ENCODE measurements at regions not wholly inside any gene's neighbourhood (a gene's known extent, or its start where the extent isn't known, plus 50 kb on each side); places are given as distances from the start of the nearest gene placed in this dataset.
A peak's percentile ranks its signal among the peaks of the same experiment; 100 is the strongest.

GRCh38 chr3:132786890-132787289 lies 64.7 kb upstream of the NPHP3 start:
- ATAC-seq (no peak), DNase-seq (ENCODE audit: extremely low read depth in 1 of 4, low spot score in 3 of 4) (no peak), FAIRE-seq (no peak)
- intact Hi-C loops (cut with micrococcal nuclease) = no loop called here
- H2AFZ ChIP-seq (ENCODE audit: low read depth, low read length) = no peak overlapping the region
- H3K36me3 ChIP-seq (ENCODE audit: control insufficient read depth, insufficient read depth, low read length) = no peaks in the 10 kb centered on the region
- in situ Hi-C loops (cut with MboI) = no loop called here
- no peak overlapping the region for H3K27ac ChIP-seq (ENCODE audit: extremely low read depth, low read depth, low read length)
- H3K4me3 ChIP-seq = no peak overlapping the region
- no peaks in the 10 kb centered on the region for H4K20me1 ChIP-seq (replicated peaks; ENCODE audit: control insufficient read depth, insufficient read depth, low read length)
- no peaks in the 10 kb centered on the region for H3K27me3 ChIP-seq (ENCODE audit: control insufficient read depth in 2 of 2, insufficient read depth in 2 of 2, low read length in 2 of 2)
- 0 out of 2 replicates have a peak, but pooled peaks have one; percentile 11 for TF ChIP-seq ZNF589 (CRISPR knock-in tag; IDR thresholded peaks at IDR 0.05; ENCODE audit: low read depth)
- TF ChIP-seq SOX6 (IDR thresholded peaks at IDR 0.05) = peak; percentile 53; the same call in 1 of the 2 replicates
- TF ChIP-seq, protein P1, sequence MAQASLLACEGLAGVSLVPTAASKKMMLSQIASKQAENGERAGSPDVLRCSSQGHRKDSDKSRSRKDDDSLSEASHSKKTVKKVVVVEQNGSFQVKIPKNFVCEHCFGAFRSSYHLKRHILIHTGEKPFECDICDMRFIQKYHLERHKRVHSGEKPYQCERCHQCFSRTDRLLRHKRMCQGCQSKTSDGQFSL (CRISPR knock-in tag; IDR thresholded peaks at IDR 0.05) = no peak
- TF ChIP-seq, protein P1 (tag; IDR thresholded peaks at IDR 0.05) = no peak
- TF ChIP-seq ARID1B (IDR thresholded peaks at IDR 0.05) = 0 out of 2 replicates have a peak, but pooled peaks have one; percentile 10
- H3K9me3 ChIP-seq (replicated peaks; ENCODE audit: control insufficient read depth, insufficient read depth, low read depth, low read length) = no peaks in the 10 kb centered on the region
- CTCF ChIA-PET (ENCODE audit: low intra/inter-chr PET ratio) = interaction anchor here (0.7 kb wide), 1 partner anchor 850 kb away, joined by 3 read pairs; no protein-coding TSS in a partner anchor
- H3K79me2 ChIP-seq (ENCODE audit: control insufficient read depth, insufficient read depth, low read length) = no peaks in the 10 kb centered on the region
- H3K4me2 ChIP-seq (ENCODE audit: insufficient read depth, low read length) = no peak overlapping the region
- H3K4me1 ChIP-seq (replicated peaks in 1 of 2; ENCODE audit: control insufficient read depth in 2 of 2, insufficient read depth in 2 of 2, low read length in 2 of 2) = no peaks in the 10 kb centered on the region; a peak in 4 of 5 replicates
- POLR2A ChIA-PET = no interaction called here
- no peak overlapping the region for H3K9ac ChIP-seq (ENCODE audit: insufficient read depth in 1 of 2, low read depth in 2 of 2, low read length in 2 of 2)
- BruUV-seq (replicated peaks) = no TSS peak
- no peaks in the 10 kb centered on the region for H3K9me1 ChIP-seq (ENCODE audit: control insufficient read depth, insufficient read depth, low read length)
- WGBS (ENCODE audit: insufficient coverage, low coverage, missing lambda C conversion rate) = 0% methylated on average over 1 of the region's 3 CpGs

GRCh38 chr3:132785292-132785691 lies 63.1 kb upstream of the NPHP3 start:
- Histone ChIP-seq H3K27me3 (ENCODE audit: control insufficient read depth in 2 of 2, insufficient read depth in 2 of 2, low read length in 2 of 2) (no peaks in the 10 kb centered on the region), H3K4me2 (ENCODE audit: insufficient read depth, low read length) (no peak overlapping the region), H2AFZ (ENCODE audit: low read depth, low read length) (no peak overlapping the region), H3K9me3 (replicated peaks; ENCODE audit: control insufficient read depth, insufficient read depth, low read depth, low read length) (no peaks in the 10 kb centered on the region), H3K4me1 (replicated peaks in 1 of 2; ENCODE audit: control insufficient read depth in 2 of 2, insufficient read depth in 2 of 2, low read length in 2 of 2) (no peaks in the 10 kb centered on the region; a peak in 4 of 5 replicates), H4K20me1 (replicated peaks; ENCODE audit: control insufficient read depth, insufficient read depth, low read length) (no peaks in the 10 kb centered on the region), H3K36me3 (ENCODE audit: control insufficient read depth, insufficient read depth, low read length) (no peaks in the 10 kb centered on the region), H3K9ac (ENCODE audit: insufficient read depth in 1 of 2, low read depth in 2 of 2, low read length in 2 of 2) (no peak overlapping the region), H3K9me1 (ENCODE audit: control insufficient read depth, insufficient read depth, low read length) (no peaks in the 10 kb centered on the region), H3K27ac (ENCODE audit: extremely low read depth, low read depth, low read length) (no peak overlapping the region), H3K79me2 (ENCODE audit: control insufficient read depth, insufficient read depth, low read length) (no peaks in the 10 kb centered on the region), H3K4me3 (no peak overlapping the region)
- ATAC-seq (no peak), DNase-seq (ENCODE audit: extremely low read depth in 1 of 4, low spot score in 3 of 4) (no peak), FAIRE-seq (no peak)
- in situ Hi-C loops (cut with MboI) = no loop called here
- ChIA-PET CTCF (ENCODE audit: low intra/inter-chr PET ratio) (no interaction called here), POLR2A (no interaction called here)
- no TSS peak for BruUV-seq (replicated peaks)
- 22% methylated on average over 3 of the region's 3 CpGs for WGBS (ENCODE audit: insufficient coverage, low coverage, missing lambda C conversion rate)
- intact Hi-C loops (cut with micrococcal nuclease) = no loop called here
- TF ChIP-seq GABPB2 (CRISPR knock-in tag; conservative IDR thresholded peaks at IDR 0.05) (no peak), SNAPC5 (CRISPR knock-in tag; IDR thresholded peaks at IDR 0.05) (no peak), NCOA1 (IDR thresholded peaks at IDR 0.05; ENCODE audit: low read depth) (no peak), KDM2B (CRISPR knock-in tag; IDR thresholded peaks at IDR 0.05) (no peak), JUND (IDR thresholded peaks at IDR 0.05; ENCODE audit: borderline replicate concordance, low read depth, low read length) (no peak), JUND (tag; IDR thresholded peaks at IDR 0.05; ENCODE audit: borderline replicate concordance, low read depth, low read length) (0 out of 3 replicates have a peak, but pooled peaks have one; percentile 25)
